C4-2B (cell line): ENCODE measurements at regions not wholly inside any gene's neighbourhood (a gene's known extent, or its start where the extent isn't known, plus 50 kb on each side); places are given as distances from the start of the nearest gene placed in this dataset.

Experiments
- H3K27ac ChIP-seq: fragments of 450-650 bp; 2 replicates; pipeline ENCODE4 v1.5.1; 2017
- CTCF ChIP-seq: fragments of 450-650 bp; conservative IDR thresholded peaks from 2 replicates; pipeline ENCODE4 v1.5.1; 2017; ENCODE audit warnings: mild to moderate bottlenecking
- ZFX ChIP-seq: fragments of 450-650 bp; IDR thresholded peaks from 2 replicates; pipeline ENCODE4 v1.6.1; 2017

- H3K27ac ChIP-seq, result no peak overlapping the region
- no peak for TF ChIP-seq ZFX
- TF ChIP-seq CTCF, result no peak
Observed at GRCh38 chr22:48093981-48094380, 1331.5 kb downstream of the TBC1D22A start.

- TF ChIP-seq ZFX (no peak), CTCF (no peak)
Observed at GRCh38 chr22:48092866-48093265, 1330.4 kb downstream of the TBC1D22A start.

GRCh38 chr22:48091656-48092223 lies 1329.3 kb downstream of the TBC1D22A start:
- TF ChIP-seq ZFX, result no peak
- no peak for TF ChIP-seq CTCF
- H3K27ac ChIP-seq, result no peak overlapping the region

More at GRCh38 chr22:48092866-48093265, 1330.4 kb downstream of the TBC1D22A start:
- no peak overlapping the region for H3K27ac ChIP-seq

- H3K27ac ChIP-seq, result no peak overlapping the region
- TF ChIP-seq ZFX, result no peak
Observed at GRCh38 chr22:48091060-48091650, 1328.7 kb downstream of the TBC1D22A start.

GRCh38 chr22:48090332-48090672 lies 1327.9 kb downstream of the TBC1D22A start:
- TF ChIP-seq ZFX (no peak), CTCF (no peak)
- H3K27ac ChIP-seq, result peak overlapping the region; percentile 18

- H3K27ac ChIP-seq, result peak overlapping the region; percentile 18
- TF ChIP-seq ZFX, result no peak
- no peak for TF ChIP-seq CTCF
Observed at GRCh38 chr22:48089601-48090331, 1327.3 kb downstream of the TBC1D22A start.

- TF ChIP-seq CTCF, result no peak
- TF ChIP-seq ZFX, result no peak
- H3K27ac ChIP-seq, result no peak overlapping the region
Observed at GRCh38 chr22:48088926-48089536, 1326.6 kb downstream of the TBC1D22A start.
